ENCODE measurements at regions not wholly inside any gene's neighbourhood (a gene's known extent, or its start where the extent isn't known, plus 50 kb on each side); places are given as distances from the start of the nearest gene placed in this dataset.

DNA sequence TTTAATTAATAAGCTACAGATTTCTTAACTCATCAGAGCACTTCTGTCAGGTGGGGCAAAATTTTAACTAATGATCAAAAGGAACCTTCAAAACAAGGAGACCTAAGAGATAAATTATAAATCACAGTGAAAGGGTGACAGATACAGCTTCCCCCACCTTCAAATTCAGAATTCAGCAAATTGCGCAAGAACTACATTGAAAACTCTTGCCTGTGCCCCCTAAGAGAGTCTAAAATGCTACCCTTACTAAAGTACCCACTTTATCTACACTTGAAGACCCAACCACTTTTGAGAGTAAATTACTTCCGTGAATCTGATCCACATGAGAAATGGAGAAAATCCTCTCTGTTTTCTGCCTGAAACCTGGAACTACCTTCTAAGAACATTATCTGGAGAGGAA is 324.9 kb downstream of the PAX3 start:
- H3K36me3 ChIP-seq (replicated peaks in 1 of 2; ENCODE audit: control insufficient read depth in 1 of 2, insufficient read depth in 2 of 2, low read length in 1 of 2): no peaks in the 10 kb centered on the region
- no peak overlapping the region for H3K4me2 ChIP-seq
- no peak for DNase-seq
- no peaks in the 10 kb centered on the region for H3K79me2 ChIP-seq (ENCODE audit: insufficient read depth)
- no peaks in the 10 kb centered on the region for H3K9me3 ChIP-seq
- no peaks in the 10 kb centered on the region for H3K4me1 ChIP-seq (ENCODE audit: control insufficient read depth in 1 of 2, insufficient read depth in 2 of 2, low read depth in 1 of 2, low read length in 1 of 2)
- no peaks in the 10 kb centered on the region for H3F3A ChIP-seq (replicated peaks; ENCODE audit: insufficient read depth)
- H3K9ac ChIP-seq: no peak overlapping the region
- H3K27ac ChIP-seq (ENCODE audit: low read depth in 2 of 2, low read length in 1 of 2): no peak overlapping the region
- TF ChIP-seq RXRA (IDR thresholded peaks at IDR 0.05; ENCODE audit: borderline replicate concordance, low read depth) (no peak), RFX5 (IDR thresholded peaks at IDR 0.05; ENCODE audit: low read length) (no peak), TAF1 (IDR thresholded peaks at IDR 0.05; ENCODE audit: borderline replicate concordance, low read depth, low read length) (no peak), POLR2AphosphoS5 (IDR thresholded peaks at IDR 0.05; ENCODE audit: low read depth, low read length) (no peak), TEAD4 (IDR thresholded peaks at IDR 0.05; ENCODE audit: borderline replicate concordance, insufficient read depth) (no peak), FOXJ3 (CRISPR knock-in tag; IDR thresholded peaks at IDR 0.05) (no peak), SMC3 (IDR thresholded peaks at IDR 0.05; ENCODE audit: low read depth, low read length) (no peak), MXI1 (IDR thresholded peaks at IDR 0.05; ENCODE audit: low read depth, low read length) (no peak), EZH2phosphoT487 (IDR thresholded peaks at IDR 0.05; ENCODE audit: borderline replicate concordance, low read depth) (no peak), NFIC (IDR thresholded peaks at IDR 0.05; ENCODE audit: borderline replicate concordance) (no peak), FOXM1 (IDR thresholded peaks at IDR 0.05; ENCODE audit: low read depth) (no peak), RAD21 (IDR thresholded peaks at IDR 0.05; ENCODE audit: low read length) (no peak)
- TF ChIP-seq, protein P1, sequence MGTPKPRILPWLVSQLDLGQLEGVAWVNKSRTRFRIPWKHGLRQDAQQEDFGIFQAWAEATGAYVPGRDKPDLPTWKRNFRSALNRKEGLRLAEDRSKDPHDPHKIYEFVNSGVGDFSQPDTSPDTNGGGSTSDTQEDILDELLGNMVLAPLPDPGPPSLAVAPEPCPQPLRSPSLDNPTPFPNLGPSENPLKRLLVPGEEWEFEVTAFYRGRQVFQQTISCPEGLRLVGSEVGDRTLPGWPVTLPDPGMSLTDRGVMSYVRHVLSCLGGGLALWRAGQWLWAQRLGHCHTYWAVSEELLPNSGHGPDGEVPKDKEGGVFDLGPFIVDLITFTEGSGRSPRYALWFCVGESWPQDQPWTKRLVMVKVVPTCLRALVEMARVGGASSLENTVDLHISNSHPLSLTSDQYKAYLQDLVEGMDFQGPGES (IDR thresholded peaks at IDR 0.05; ENCODE audit: low read depth, low read length): no peak
- TF ChIP-seq, protein P2, sequence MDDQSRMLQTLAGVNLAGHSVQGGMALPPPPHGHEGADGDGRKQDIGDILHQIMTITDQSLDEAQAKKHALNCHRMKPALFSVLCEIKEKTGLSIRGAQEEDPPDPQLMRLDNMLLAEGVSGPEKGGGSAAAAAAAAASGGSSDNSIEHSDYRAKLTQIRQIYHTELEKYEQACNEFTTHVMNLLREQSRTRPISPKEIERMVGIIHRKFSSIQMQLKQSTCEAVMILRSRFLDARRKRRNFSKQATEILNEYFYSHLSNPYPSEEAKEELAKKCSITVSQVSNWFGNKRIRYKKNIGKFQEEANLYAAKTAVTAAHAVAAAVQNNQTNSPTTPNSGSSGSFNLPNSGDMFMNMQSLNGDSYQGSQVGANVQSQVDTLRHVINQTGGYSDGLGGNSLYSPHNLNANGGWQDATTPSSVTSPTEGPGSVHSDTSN (IDR thresholded peaks at IDR 0.05): no peak
- TF ChIP-seq, protein P3, sequence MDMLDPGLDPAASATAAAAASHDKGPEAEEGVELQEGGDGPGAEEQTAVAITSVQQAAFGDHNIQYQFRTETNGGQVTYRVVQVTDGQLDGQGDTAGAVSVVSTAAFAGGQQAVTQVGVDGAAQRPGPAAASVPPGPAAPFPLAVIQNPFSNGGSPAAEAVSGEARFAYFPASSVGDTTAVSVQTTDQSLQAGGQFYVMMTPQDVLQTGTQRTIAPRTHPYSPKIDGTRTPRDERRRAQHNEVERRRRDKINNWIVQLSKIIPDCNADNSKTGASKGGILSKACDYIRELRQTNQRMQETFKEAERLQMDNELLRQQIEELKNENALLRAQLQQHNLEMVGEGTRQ (IDR thresholded peaks at IDR 0.05; ENCODE audit: borderline replicate concordance, low read depth, low read length): no peak
- no peaks in the 10 kb centered on the region for H4K20me1 ChIP-seq (ENCODE audit: insufficient read depth)
- no peaks in the 10 kb centered on the region; the same call in 1 of the 2 replicates for H3K27me3 ChIP-seq (ENCODE audit: insufficient read depth)
- 17% methylated on average over 2 of the region's 2 CpGs for WGBS (ENCODE audit: low lambda C conversion rate)
- ChIA-PET POLR2A (no interaction called here), CTCF (no interaction called here)
- no peak overlapping the region for H2AFZ ChIP-seq (ENCODE audit: low read depth)
- H3K9me2 ChIP-seq: no peaks in the 10 kb centered on the region
- H3K4me3 ChIP-seq (ENCODE audit: low read depth in 2 of 2, low read length in 1 of 2): no peak overlapping the region

DNA sequence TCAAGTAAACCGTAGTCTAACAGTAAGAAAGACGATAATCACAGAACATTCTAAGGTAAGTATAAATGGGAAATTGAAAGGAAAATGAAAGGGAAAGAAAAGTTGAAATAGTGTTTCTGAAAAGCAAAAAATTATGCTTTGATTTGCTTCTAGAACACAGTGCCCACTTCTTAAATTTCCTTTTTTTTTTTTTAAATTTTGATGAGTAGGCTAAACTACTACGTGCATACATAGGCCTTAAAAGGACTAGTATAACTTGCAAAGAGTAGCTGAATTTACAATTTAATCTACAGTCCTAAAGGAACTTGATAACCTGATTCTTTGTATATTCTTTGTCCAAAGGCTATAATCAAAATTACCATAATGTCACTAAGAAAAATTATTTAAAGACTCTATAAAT is 325.3 kb downstream of the PAX3 start:
- ChIA-PET CTCF (no interaction called here), POLR2A (no interaction called here)
- TF ChIP-seq SIN3A (IDR thresholded peaks at IDR 0.05; ENCODE audit: borderline replicate concordance, low read depth, low read length) (no peak), MXI1 (IDR thresholded peaks at IDR 0.05; ENCODE audit: low read depth, low read length) (no peak), TEAD4 (IDR thresholded peaks at IDR 0.05; ENCODE audit: borderline replicate concordance, insufficient read depth) (no peak), RXRA (IDR thresholded peaks at IDR 0.05; ENCODE audit: borderline replicate concordance, low read depth) (no peak), NFIC (IDR thresholded peaks at IDR 0.05; ENCODE audit: borderline replicate concordance) (no peak), TCF12 (IDR thresholded peaks at IDR 0.05) (no peak), FOXJ3 (CRISPR knock-in tag; IDR thresholded peaks at IDR 0.05) (no peak), RAD21 (IDR thresholded peaks at IDR 0.05; ENCODE audit: low read length) (no peak), YY1 (IDR thresholded peaks at IDR 0.05; ENCODE audit: low read depth) (no peak), ELF1 (IDR thresholded peaks at IDR 0.05) (no peak), GABPA (IDR thresholded peaks at IDR 0.05; ENCODE audit: low read depth) (no peak)
- TF ChIP-seq, protein P4, sequence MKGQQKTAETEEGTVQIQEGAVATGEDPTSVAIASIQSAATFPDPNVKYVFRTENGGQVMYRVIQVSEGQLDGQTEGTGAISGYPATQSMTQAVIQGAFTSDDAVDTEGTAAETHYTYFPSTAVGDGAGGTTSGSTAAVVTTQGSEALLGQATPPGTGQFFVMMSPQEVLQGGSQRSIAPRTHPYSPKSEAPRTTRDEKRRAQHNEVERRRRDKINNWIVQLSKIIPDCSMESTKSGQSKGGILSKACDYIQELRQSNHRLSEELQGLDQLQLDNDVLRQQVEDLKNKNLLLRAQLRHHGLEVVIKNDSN (IDR thresholded peaks at IDR 0.05; ENCODE audit: borderline replicate concordance, low read depth): no peak
- TF ChIP-seq, protein P3 (IDR thresholded peaks at IDR 0.05; ENCODE audit: borderline replicate concordance, low read depth, low read length): no peak
- TF ChIP-seq, protein P5, sequence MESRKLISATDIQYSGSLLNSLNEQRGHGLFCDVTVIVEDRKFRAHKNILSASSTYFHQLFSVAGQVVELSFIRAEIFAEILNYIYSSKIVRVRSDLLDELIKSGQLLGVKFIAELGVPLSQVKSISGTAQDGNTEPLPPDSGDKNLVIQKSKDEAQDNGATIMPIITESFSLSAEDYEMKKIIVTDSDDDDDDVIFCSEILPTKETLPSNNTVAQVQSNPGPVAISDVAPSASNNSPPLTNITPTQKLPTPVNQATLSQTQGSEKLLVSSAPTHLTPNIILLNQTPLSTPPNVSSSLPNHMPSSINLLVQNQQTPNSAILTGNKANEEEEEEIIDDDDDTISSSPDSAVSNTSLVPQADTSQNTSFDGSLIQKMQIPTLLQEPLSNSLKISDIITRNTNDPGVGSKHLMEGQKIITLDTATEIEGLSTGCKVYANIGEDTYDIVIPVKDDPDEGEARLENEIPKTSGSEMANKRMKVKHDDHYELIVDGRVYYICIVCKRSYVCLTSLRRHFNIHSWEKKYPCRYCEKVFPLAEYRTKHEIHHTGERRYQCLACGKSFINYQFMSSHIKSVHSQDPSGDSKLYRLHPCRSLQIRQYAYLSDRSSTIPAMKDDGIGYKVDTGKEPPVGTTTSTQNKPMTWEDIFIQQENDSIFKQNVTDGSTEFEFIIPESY (IDR thresholded peaks at IDR 0.05; ENCODE audit: borderline replicate concordance, low read depth): no peak

More for the DNA sequence above, 325.3 kb downstream of the PAX3 start:
- no peaks in the 10 kb centered on the region for H3F3A ChIP-seq (replicated peaks; ENCODE audit: insufficient read depth)
- no peak overlapping the region for H3K27ac ChIP-seq (ENCODE audit: low read depth in 2 of 2, low read length in 1 of 2)
- H3K9ac ChIP-seq: no peak overlapping the region
- no peaks in the 10 kb centered on the region for H3K9me2 ChIP-seq
- no peak overlapping the region for H2AFZ ChIP-seq (ENCODE audit: low read depth)
- H3K4me3 ChIP-seq (ENCODE audit: low read depth in 2 of 2, low read length in 1 of 2): no peak overlapping the region
- no peak for DNase-seq
- H3K36me3 ChIP-seq (replicated peaks in 1 of 2; ENCODE audit: control insufficient read depth in 1 of 2, insufficient read depth in 2 of 2, low read length in 1 of 2): no peaks in the 10 kb centered on the region
- H3K4me1 ChIP-seq (ENCODE audit: control insufficient read depth in 1 of 2, insufficient read depth in 2 of 2, low read depth in 1 of 2, low read length in 1 of 2): no peaks in the 10 kb centered on the region
- H3K79me2 ChIP-seq (ENCODE audit: insufficient read depth): no peaks in the 10 kb centered on the region
- H3K4me2 ChIP-seq: no peak overlapping the region
- H4K20me1 ChIP-seq (ENCODE audit: insufficient read depth): no peaks in the 10 kb centered on the region
- H3K9me3 ChIP-seq: no peaks in the 10 kb centered on the region
- H3K27me3 ChIP-seq (ENCODE audit: insufficient read depth): no peaks in the 10 kb centered on the region; the same call in 1 of the 2 replicates
- WGBS (ENCODE audit: low lambda C conversion rate): 24% methylated on average over 3 of the region's 3 CpGs
